Mammary epithelial cell (primary cell): ENCODE measurements at regions not wholly inside any gene's neighbourhood (a gene's known extent, or its start where the extent isn't known, plus 50 kb on each side); places are given as distances from the start of the nearest gene placed in this dataset.

Experiments used
- EZH2 ChIP-seq: IDR thresholded peaks from 2 replicates; pipeline ENCODE4 v1.6.1; 2012; ENCODE audit warnings: low read length, inconsistent platforms, borderline replicate concordance
- TF ChIP-seq, protein P1 (sequence below), 2 donors: IDR thresholded peaks in 1 of 2; conservative IDR thresholded peaks in 1 of 2; 2 replicates each; pipeline ENCODE4 v1.5.1; 2011 to 2012; ENCODE audit warnings: inconsistent platforms in 2 of 2, low read length in 2 of 2, mild to moderate bottlenecking in 2 of 2, control low read depth in 1 of 2, low read depth in 1 of 2; ENCODE audit not compliant: insufficient read depth in 1 of 2; ENCODE audit errors: extremely low read depth in 1 of 2

DNA sequence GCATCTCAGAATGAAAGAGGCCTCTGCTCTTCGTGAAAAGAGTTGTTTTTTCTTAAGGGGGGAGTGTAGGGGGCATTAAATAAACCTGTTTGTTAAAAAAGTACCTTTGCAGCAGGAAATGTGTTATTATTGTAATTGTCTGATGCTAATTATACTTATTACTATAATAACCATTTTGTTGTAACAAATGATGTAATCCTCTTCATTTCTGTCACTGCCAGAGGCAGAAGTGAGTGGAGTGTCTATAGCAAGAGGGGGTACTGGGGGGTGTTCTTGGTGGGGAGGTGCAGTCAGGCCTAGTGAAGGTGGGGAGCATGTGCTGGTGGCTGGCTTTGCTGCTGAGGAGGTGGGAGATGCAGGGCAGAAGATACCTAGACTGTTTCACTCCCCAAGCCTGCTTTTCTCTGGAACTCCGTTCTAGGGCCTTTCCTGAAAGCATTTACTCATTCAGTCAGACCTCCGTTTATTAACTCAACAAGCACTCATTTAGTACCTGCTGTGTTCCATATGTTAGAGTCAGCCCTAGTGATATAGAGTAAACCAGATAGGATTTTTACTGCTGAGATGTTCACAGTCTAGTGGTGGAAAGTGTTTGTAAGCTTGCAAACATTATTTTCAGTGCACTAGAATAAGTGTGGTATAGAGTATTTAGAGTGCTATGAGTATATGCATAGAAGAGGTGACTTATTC, 77.5 kb upstream of the CISTR start:
- TF ChIP-seq, protein P1, sequence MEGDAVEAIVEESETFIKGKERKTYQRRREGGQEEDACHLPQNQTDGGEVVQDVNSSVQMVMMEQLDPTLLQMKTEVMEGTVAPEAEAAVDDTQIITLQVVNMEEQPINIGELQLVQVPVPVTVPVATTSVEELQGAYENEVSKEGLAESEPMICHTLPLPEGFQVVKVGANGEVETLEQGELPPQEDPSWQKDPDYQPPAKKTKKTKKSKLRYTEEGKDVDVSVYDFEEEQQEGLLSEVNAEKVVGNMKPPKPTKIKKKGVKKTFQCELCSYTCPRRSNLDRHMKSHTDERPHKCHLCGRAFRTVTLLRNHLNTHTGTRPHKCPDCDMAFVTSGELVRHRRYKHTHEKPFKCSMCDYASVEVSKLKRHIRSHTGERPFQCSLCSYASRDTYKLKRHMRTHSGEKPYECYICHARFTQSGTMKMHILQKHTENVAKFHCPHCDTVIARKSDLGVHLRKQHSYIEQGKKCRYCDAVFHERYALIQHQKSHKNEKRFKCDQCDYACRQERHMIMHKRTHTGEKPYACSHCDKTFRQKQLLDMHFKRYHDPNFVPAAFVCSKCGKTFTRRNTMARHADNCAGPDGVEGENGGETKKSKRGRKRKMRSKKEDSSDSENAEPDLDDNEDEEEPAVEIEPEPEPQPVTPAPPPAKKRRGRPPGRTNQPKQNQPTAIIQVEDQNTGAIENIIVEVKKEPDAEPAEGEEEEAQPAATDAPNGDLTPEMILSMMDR (conservative IDR thresholded peaks at IDR 0.05 in 1 of 2, IDR thresholded peaks at IDR 0.05 in 1 of 2; ENCODE audit: extremely low read depth in 1 of 2, insufficient read depth in 1 of 2, low read depth in 1 of 2, low read length in 2 of 2), result no peak
- no peak for TF ChIP-seq EZH2
